RCC 7860 (cell line): ENCODE measurements at regions not wholly inside any gene's neighbourhood (a gene's known extent, or its start where the extent isn't known, plus 50 kb on each side); places are given as distances from the start of the nearest gene placed in this dataset.

Experiments used
- DNase-seq: peaks from one replicate; pipeline ENCODE4 v3.0.0-alpha.2; 2015; ENCODE audit warnings: low spot score
- FAIRE-seq: peaks from 2 replicates; lab custom pipeline; 2012; peaks lifted over from hg19 to GRCh38; lab: Jason Lieb, UNC

DNA sequence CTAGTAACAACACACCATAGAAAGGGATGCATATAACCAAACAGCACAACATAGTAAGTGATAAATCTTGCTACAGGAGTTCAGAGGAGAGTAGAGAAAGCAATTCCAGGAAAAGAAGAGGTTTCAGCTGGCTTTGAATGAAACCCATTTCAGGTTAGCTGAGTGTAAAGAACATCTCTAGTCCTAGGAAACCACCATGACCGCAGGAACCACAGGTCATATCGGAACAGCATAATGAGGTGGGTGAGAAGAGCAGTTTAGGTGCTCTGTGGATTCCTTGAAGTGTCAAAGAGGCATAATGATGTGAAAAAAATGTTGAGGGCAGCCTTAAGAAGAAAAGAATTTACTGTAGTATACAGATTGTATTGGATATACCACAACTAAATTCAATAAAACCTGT lies 507.5 kb downstream of the MTRR start:
- DNase-seq (no peak), FAIRE-seq (no peak)

DNA sequence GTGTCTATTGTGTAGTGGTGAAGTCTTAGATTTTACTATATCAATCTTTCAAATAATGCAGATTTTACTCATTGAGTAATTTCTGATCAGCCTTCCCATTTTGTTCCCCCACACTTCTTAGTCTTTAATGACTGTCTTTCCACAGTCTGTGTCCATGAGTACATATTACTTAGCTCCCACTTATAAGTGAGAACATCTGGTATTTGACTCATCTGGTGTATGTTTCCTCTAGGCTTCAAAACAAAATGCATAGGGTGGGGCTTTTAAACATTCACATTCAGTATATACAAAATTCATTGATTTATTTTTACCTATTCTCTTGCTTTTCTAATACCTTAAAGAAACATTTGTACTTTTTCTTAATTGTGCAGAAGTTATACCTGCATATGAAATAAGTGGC lies 513.0 kb downstream of the MTRR start:
- DNase-seq (no peak), FAIRE-seq (no peak)

DNA sequence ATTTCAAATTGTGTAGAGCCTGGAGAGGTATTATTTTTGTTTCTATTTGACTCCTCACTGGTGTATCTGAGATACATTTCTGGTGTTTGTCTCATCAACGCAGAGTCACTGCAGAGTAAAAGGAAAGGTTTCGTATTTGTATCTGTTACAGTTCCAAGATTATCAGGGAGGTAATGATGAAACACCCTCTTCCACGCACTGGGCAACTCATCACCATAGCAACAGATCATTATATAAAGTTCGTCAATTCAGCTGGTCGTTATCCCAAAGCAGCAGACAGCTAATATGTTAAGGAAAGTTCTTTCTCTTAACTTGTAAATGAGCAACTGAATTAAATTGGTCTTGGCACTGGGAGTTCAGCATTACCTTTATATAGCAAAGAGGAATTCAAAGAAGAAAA lies 513.5 kb downstream of the MTRR start:
- DNase-seq = no peak
- FAIRE-seq = no peak

DNA sequence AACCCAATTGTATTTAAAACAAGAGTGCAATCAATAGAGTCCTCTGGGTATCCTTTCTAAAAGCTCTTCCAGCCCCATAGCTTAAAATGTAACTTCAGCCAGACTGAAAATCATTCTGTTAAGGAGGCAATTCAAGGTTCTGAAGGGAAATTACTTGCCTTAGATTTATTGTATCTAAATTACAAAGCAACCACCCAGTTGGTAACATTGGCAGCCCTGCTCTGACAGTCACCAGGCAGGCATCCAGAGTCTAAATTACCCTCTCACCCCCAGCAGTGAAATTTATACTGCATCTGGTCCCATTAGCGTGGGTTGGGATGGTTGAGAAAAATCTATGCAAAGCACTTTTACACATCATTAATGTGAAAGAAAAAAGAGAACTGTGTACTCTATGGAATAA lies 514.7 kb downstream of the MTRR start:
- FAIRE-seq = no peak
- DNase-seq = no peak

DNA sequence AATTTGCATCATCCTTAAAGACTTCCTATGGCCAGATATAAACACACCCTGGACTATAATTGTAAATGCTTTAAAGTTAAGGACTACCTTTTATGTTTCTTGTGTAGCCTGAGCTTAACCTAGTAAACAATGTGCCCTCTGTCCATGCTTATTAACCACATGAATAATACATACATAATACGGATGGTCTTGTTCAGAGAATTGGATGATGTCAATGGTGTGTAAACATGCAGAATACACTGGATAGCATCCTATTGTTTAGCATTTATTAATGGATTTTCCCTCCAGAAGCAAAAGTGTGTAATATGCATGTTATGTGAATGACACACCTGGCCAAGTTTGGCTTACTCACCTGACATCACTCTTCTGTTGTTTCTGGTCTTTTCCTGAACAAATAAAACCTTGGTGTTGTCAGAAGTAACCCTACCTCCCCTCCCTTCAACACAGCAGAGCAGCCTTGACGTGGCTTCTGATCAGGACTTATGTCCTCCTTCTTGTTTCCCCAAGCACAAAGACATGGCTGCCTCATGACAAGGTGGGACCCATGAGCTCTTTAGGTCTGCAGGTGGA lies 517.9 kb downstream of the MTRR start:
- DNase-seq (no peak), FAIRE-seq (no peak)

DNA sequence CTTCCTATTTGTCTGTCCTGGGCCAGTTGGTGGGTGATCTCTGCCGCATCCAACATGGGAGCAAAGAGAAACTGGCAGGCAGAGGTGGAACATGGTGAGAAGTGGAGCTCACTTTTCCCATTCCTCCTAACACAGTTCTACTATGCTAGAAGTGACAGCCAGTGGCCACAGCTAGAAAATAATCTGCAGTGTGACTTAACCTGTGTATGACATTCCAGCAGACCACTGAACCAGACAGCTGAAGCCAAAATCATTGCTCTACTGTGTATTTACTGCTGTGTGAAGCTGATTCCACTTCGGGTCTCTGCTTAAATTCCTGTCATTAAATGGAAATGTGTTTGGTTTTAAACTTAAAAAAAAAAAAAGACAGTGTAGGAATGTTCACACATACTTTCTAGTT lies 523.0 kb downstream of the MTRR start:
- no peak for DNase-seq
- no peak for FAIRE-seq

DNA sequence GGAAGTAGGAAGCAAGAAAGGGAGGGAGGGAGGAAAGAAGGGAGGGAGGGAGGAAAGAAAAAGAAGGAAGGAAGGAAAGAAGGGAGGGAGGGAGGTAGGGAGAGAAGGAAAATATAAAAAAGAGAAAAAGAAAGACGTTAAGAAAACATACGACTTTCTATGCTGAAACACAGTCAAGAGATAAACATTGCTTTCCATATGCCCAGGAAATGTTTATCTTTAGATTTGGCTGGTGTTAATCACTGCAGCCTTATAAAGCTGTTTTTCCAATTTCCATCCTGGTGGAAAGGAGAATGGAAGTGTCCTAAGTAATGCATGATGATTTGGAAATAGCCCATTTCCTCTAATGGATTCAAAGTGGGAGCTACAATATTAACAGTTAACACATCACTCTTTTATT lies 524.3 kb downstream of the MTRR start:
- no peak for FAIRE-seq
- no peak for DNase-seq

DNA sequence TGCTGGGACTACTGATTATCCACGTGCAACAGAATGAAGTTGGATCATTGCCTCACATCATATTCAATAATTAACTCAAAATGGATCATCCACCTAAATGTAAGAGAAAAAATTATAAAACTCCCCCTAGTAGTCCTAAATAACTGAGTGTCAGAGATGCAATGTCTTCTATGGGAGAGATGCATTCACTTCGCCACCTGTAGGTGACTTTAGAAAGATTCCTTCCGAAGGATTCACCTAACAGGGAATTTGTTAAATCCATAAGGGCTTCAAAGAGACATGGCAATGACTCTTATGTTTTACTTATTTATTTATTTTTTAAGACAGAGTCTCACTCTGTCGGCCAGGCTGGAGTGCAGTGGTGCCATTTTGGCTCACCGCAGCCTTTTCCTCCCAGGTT lies 526.0 kb downstream of the MTRR start:
- DNase-seq (no peak), FAIRE-seq (no peak)

DNA sequence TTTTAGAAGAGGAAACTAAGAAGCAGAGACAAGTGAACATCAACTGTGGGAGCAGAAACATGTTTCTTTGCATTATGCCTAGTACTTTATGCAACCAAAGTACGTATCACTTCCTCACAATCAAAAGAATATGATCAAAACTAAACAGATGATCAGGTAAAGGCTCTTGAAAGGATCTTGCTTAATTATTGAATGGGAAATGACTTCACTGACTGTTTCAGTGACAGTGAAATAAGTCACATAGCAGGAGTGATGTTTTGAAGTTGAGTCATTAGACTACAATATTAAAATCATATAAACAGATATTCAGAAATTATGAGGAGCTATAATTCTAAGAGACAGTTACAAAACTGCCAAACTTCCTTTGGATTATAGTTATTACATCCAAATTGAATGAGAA lies 527.3 kb downstream of the MTRR start:
- no peak for FAIRE-seq
- no peak for DNase-seq

DNA sequence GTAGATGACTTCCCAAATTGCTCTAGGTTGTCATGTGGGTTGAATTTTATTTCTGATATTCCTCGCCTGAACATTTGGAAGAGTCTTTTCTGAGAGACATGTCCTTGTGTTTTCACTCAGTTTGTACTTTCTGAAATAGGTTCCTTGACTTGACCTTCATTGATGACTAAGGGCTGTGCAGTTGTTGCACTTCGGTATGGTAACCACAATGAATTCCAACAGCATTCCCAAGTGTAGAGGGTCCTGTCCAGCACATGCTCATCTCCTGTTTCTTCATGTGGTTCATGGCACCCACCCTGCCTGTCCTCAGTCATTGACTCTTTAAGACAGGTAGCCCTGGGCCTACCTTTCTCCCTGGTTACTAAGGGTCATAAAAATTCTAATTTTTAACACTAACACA lies 527.8 kb downstream of the MTRR start:
- DNase-seq (no peak), FAIRE-seq (no peak)

DNA sequence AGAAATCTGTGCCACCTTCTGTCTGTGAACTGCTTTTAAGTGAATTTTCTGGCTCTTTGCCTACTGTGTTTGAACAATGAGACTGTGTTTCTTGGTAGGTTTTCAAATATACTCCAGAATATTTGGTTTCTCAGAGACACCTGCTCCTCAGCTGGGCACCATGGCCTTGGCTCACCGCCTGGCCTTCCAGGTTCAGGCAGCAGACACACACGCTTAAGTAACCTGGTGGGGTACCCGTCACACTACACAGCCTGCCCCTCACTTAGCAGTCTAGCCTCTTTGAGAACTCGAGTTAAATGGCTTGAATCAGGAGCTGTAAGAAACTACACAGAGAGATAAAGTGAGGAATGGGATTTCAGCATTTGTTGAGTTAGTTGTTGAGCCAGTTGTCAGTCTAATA lies 530.5 kb downstream of the MTRR start:
- FAIRE-seq = no peak
- no peak for DNase-seq

DNA sequence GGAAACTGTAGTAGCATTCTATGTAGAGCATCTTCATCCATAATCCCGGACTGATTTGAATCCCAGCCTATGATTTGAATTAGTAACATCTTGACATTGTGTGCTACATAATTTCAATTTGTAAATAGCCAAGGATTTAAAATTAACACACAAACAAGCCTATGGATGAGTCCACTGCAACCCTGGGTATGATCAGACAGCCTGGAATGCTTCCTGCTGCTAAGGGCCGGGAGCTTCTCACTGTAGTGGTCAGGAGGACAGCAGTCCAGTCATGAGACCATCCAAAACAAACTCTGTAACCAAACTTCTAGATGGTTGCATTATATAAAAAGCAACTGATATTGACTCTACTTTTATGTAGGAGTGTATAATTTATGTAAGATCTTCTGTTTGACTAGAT lies 539.3 kb downstream of the MTRR start:
- FAIRE-seq = no peak
- DNase-seq = no peak

DNA sequence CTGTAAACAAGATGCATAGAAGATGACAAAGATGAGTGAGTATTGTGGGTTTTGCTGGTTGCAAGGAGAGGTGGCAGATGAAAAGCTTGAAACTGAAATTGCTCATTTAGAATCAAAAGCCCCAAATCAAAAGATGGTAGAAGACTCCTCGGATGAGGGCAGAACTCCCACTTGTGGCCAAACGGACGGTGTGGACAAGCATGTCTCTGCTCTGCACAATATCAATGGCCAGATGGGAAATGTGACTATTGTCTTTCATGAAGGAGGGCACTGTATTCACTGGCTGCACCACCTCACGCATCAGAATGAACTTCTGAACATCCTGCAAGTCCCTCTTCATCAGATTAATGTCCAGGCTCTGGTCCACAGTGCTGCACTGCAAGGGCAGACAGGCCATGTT lies 541.7 kb downstream of the MTRR start:
- FAIRE-seq (no peak), DNase-seq (no peak)

DNA sequence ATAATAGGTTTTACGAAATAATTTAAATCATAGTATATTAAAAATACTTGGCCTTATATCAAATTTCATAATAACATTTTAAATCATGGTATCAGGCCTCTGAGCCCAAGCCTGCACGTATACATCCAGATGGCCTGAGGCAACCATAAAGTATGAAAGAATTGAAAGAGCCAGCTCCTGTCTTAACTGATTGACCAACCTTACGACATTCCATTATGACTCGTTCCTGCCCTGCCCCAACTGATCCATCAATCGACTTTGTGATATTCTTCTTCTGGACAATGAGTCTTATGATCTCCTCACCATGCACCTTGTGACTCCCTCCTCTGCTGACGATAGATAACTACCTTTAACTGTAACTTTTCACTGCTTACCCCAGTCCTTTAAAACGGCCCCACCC lies 545.0 kb downstream of the MTRR start:
- FAIRE-seq = no peak

DNA sequence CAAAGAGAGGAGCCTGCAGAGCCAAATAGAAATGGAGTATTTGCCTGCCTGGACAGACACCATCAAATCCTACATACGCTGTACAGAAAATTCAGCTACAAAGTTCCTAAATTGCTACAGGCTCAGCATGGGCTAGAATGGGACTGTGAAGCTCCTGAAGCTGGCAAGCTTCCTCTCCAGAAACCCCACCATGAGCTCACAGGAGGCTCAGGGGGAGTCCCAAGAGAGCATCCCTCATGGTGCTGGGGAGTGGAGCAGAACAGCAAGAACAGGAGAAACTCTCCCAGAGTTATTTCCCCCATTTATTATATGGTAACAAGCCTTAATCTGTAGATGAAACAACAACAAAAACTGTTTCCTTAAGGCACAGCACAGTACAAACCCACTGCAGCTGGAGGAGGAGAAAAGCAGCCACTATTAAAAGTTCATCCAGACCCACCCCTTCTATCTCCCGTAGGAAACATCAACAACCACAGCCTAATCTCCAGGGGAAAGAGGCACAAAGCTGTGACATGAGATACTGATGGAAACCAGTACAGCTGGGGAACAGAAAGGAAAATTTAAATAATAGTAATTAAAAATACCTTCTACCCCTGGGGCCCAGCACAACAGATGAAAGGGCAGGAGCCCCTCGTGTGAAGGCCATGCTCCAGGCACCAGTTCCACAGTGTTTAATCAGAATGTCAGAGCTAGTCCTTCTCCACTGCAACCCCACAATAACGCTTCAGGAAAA lies 548.5 kb downstream of the MTRR start:
- DNase-seq = no peak
- no peak for FAIRE-seq

More for the DNA sequence above, 545.0 kb downstream of the MTRR start:
- DNase-seq = no peak

DNA sequence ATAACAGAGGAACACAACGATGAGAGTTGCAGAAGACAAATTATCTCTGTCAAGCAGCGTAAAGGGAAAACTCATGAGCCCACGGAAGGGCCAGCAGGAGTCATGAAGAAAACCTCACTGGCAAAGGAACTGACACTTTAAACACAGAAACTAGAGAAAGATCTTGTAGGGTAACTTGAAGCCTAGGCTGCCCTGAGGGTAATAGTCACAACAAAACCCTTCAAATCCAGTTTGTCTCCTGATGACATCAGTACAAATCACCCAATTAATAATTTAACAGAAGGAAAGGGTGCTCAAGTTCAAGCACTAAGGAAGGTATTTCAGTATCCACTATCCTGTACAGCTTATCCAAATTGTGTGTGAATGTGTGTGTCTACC lies 549.1 kb downstream of the MTRR start:
- no peak for DNase-seq
- no peak for FAIRE-seq

DNA sequence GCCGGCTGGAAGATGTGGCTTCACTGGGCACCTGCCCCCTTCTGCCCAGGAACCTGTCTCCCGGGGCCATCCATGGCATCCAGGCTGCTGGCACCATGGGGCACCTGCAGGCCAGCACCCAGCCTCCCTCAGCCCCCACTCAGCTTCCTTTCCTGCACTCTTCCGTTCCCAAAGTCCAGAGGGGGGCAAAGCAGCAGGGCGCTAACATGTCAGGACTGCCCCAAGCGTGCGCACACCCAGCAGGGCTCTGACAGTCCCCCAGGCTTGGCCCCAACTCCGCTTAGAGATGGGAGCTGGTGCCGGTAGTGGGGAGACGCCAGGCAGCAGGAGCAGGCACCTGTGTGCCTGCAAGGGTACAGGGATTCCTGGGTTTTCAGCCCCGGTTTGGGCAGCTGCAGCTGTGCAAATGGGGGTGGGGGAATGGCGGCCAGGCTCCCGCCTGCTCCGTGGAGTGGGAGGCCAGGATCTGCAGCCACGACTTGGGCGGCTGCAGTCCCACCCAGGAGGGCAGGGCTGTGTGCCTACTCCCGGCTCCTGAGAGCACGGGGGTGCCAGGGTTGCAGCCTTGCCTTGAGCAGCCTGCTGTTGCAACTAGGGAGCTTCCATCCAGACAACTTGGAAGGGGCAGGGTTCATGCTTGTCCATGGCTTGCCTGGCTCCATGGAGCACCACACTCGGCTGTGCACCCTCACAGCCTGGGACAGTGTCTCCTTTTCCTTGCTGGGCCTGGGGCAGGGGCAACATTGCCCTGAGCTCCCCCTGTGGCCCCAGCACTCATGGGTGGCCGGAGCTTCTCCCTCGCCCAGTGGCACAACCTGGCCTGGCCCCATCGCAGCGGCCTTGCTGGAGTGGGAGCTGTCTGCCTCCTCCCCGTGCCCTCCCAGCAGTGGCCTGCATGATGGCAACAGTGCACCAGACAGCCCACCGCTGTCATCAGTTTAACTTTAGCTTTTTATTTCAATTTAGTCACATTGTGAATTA lies 561.1 kb downstream of the MTRR start:
- FAIRE-seq = no peak
- DNase-seq = no peak

DNA sequence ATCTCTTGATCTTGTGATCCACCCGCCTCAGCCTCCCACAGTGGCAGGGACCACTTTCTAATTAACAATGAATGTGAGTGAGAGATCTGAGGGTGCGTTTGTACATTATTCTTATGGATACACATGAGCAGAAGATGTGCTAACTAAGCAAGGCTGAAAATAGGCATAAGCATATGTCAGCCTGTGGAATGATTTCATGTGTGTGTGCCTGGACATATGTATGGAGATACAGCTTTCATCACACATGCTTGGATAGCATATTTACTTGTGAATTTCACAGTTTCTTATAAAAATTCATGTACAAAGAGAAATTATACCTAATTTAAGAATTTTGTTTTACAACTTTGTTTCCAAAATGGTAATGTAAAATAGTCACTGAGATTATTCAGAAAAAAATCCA lies 565.6 kb downstream of the MTRR start:
- FAIRE-seq (no peak), DNase-seq (no peak)

DNA sequence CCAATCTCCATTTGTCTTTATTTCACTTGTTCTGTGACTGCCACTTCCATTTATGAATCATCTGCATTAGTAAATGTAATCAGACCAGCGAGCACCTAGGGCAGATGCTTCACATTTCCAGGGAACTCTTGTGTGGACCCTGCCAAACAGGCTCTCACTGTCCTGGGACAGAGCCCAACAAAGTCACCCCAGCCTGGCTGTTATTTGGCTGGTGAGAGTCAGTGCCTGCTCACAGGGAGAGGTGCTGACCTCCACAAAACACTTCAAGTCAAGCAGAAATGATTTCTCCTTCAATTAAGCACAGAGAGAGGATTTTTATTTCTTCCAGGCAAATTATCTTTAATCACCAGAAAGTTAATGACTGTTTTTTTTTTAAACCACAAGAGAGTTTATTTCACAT lies 568.0 kb downstream of the MTRR start:
- no peak for FAIRE-seq
- no peak for DNase-seq

DNA sequence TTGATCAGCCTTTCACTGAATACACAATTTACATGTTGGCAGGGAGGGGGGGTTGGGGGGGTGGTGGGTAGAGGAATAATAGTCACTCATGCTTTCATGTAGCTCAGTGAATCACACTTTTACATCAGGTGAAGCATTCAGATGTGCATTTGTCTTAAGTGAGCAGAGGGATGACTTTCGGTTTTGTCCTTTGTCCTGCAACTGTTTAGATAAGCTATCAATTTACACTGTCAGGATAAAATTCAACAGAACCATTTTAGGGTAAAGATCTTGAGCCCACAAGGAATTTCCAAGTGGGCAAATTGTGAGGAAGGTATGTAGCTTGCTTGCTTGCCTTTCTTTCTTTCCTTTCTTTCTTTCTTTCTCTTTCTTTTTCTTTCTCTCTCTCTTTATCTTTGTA lies 576.2 kb downstream of the MTRR start:
- no peak for FAIRE-seq

DNA sequence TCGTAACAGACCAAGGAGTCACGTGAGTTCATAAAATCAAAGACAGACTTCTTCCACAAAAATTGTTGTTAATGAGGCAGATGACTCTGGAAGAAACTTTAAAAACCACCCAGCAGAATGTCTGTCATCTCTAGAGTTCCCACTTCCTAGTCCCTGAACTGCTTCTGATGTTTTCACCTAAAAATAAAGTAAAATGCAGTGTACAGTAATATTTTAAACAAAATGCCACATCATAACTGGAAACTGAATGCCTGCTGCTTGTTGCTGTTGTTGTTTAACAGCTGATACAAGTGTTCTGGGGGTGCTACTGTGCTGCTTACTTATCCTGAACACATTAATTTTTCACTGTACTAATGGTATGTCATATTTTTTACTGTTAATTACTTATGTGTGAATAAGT lies 577.2 kb downstream of the MTRR start:
- no peak for DNase-seq
- no peak for FAIRE-seq

More for the DNA sequence above, 576.2 kb downstream of the MTRR start:
- DNase-seq = no peak

DNA sequence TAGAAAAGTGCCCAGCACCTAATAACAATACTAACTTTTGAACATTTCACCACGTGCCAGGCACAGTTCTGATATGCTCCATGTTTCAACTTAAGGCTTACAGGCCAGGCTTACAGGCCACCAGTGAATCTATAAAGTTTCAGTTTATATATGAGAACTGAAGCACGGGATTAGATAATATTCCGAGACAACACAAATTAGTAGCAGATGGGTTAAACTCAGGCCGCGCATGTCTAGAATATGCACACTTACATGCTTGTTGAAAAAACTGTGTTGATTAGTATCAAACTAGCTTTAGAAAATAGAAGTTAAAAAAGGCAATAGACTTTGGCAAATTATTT lies 587.9 kb downstream of the MTRR start:
- no peak for DNase-seq
- no peak for FAIRE-seq
